GM21737 (cell line): ENCODE measurements at regions not wholly inside any gene's neighbourhood (a gene's known extent, or its start where the extent isn't known, plus 50 kb on each side); places are given as distances from the start of the nearest gene placed in this dataset.
A peak's percentile ranks its signal among the peaks of the same experiment; 100 is the strongest.

ENCODE experiments used
- ATAC-seq: cut with Tn5 transposase; IDR thresholded peaks from one replicate; pipeline ENCODE4 v1.9.1; 2021; ENCODE audit warnings: mild to moderate bottlenecking, moderate library complexity; ENCODE audit not compliant: unreplicated experiment

GRCh38 chr1:209229494-209230061 lies 353.9 kb upstream of the CAMK1G start:
- ATAC-seq: no peak

- no peak for ATAC-seq
These were observed 353.2 kb upstream of the CAMK1G start for GRCh38 chr1:209230314-209230713.

DNA sequence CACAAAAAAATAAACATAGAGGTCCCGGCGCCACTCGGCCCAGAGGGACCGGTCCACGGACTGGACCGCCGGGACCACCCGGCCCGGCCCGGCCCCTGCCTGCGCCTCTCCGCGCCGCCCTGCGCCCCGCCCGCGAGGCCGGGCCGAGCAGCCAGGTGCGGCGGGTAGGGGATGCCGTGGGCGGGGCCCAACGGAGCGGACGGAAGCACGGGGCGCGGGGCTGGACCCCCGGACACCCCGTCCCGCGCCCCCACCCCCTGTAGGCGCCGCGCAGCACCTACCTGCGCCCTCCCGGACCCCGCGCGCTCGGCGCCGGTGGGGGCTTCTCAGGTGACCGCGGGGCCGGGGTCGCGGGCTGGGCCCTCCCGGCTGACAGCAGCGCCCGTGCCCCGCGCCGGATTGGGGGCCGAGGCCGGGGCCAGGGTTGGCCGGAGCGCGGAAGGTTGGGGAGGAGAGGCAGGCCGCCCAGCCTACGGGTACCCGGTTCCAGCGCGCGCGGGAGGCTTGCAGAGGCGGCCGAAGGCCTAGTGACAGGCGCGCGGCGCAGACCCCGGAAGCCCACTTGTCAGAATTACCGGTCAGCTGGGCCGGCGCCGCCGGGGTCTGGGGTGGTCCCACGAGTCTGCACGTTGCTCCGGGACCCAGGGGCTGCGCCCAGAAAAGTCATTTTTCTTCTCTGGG lies 351.9 kb upstream of the CAMK1G start:
- no peak for ATAC-seq

GRCh38 chr1:209232197-209232596 lies 351.3 kb upstream of the CAMK1G start:
- ATAC-seq: no peak

DNA sequence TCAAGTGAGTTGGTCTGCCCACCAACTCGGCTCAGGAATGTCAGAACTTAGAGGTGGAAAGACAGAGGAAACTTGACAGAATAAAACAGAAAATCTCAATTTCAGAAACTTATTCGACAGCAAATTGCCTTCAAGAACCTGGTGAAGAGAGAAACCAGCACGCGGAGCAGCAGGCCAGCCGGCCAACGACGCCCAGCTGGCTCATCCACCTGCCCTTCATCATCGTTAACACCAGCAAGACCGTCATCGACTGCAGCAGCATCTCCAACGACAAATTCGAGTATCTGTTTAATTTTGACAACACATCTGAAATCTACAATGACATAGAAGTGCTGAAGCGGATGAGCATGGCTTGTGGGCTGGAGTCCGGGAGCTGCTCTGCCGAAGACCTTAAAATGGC lies 350.8 kb upstream of the CAMK1G start:
- no peak for ATAC-seq

- ATAC-seq: no peak
These were observed 348.3 kb upstream of the CAMK1G start for GRCh38 chr1:209235166-209235565.

DNA sequence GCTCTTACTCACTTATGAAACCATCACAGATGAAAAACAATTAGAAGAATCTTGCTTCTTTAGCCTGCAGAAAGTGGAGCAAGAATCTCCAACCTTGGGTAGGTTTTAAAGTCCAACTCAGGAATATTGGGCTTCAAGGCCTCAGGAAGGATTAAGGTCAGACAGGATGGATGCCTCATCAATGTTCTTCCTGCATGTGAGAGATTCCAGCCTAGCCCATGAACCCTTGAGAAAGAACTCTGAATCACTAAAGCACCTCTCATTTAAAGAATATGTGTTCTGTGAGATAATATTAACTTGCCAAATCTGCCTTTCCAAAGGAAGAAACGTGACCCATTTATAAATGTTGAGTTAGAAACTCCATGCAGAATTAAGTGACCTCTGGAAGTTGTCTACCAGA lies 345.2 kb upstream of the CAMK1G start:
- no peak for ATAC-seq

- no peak for ATAC-seq
These were observed 343.2 kb upstream of the CAMK1G start for GRCh38 chr1:209240351-209240750.

DNA sequence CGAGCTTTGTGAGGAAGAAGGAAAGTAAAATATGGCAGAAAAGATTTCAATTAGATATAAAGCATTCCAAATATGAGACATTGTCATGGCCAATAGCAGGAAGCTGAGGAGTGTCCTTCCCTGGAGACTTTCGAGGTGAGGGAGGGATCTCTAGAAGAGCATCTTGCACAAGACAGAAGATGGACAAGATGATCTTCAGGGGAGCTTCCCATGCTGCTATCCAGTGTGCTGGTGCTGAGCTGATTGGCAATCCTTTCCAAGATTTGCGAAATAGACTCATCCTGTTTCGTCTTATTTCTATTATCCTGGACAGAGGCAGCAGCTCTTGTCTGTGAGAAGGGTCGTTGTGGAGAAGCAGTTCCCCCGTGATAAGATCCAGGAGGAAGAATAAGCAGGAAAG lies 342.0 kb upstream of the CAMK1G start:
- no peak for ATAC-seq

DNA sequence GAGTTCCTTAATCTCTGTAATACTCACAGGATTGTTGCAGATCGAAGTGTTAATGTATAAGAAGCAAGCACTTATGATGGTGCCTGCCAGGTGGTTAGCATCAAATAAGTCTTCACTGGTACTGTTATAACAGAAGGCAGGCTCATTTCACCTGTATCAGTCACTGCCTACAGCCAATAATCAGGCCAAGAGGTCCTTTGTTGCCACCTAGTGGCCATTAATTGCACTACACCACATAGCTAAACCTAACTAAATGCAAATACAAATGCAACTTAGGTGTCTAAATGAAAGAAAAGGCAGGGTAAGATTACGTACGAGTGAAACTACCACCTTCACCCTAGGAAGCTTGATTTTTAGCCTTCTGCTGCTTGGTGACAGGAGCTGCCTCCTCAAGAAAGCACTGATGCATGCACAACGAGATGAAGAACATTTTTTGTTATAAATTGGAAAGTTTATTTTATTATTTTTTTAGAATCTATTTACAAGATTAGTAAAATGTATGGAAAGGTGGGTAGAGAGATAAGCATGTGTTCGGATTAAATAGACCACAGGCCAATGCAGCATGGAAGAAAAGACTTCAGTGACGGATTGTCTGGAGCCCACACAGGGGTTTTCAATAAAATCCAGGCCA lies 334.8 kb upstream of the CAMK1G start:
- ATAC-seq: peak; percentile 81

DNA sequence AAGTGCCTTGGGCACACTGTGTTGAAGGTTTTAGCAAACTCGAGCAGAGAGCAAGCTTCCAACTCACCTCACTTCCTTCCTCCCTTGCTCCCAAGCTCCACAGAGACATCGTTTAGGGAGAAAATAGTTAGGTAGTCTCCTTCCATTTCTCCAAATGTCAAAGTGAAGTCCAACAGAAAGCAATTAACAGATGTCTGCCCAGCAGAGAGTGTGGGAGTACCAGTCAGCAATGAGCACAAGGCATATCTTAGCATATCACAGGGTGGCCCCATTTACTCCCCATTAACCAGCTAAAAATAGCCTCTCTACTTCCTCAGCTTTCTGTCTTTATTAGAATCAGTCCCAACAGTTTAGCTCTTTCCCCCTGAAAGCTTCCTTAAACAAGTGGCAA lies 334.2 kb upstream of the CAMK1G start:
- ATAC-seq: no peak

DNA sequence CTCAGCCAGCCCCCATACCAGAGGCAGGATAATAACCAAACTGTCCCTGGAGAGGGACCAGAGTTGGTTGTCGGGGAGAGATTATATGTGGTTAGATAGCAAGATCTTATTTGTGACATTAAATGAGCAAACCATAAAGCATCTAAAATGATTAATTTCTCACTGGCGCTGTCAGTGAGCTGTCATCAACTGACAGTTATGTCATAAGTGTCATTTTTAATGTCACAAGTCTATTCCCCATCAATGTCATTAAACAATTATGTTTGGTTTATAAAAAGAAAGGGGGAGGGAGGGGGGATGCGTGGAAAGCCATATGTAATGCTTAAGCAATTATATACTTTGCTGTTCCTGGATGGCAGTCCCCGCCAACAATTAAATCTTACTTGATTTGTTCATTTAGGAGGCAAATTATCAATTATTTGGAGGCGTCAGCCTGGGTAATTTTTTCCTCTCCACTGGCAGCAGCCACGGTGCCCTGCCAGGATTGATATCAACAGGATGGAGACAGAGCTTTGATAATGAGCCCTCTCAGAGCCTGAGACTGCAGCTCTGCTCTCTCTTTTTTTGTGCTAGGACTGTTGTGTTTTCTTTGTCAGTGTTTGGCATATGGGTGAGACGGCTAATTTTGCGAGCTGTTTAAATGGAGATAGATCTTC lies 333.6 kb upstream of the CAMK1G start:
- no peak for ATAC-seq

DNA sequence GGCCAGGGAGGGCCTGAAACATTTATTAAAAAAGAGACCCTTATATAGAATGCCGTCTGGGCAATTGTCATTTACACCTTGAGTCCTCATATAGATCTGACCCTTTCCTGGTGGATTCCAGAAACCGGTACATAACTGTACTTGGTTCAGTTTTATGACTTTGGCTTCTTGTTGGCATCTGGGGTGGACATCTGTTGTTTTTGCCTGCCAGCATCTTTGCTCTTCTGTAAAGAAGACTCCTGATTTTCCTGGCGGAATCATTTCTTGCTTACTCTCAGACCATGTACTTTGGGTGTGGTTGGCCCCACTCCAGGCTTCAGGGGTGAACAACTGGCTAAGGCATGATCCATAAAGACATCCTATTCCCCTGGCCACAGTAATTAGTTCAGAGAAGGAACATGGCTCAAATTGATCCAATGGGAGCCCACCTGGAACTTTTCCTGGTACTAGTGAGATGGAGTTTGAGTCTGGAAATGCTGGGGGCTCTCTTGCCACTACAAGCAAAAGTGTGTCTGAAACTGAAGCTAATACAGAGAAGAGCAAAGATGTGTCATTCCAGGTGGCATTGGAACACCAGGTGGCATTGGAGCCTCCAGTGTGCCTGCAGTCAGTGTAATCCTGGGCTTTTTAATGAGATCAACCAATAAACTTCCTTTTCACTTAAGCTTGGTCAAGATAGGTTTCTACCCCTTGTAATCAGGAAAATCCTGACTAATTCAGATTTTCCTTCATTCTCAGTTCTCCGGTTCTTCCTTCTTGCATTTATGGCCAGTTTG lies 332.5 kb upstream of the CAMK1G start:
- no peak for ATAC-seq

GRCh38 chr1:209256766-209257350 lies 326.7 kb upstream of the CAMK1G start:
- no peak for ATAC-seq

DNA sequence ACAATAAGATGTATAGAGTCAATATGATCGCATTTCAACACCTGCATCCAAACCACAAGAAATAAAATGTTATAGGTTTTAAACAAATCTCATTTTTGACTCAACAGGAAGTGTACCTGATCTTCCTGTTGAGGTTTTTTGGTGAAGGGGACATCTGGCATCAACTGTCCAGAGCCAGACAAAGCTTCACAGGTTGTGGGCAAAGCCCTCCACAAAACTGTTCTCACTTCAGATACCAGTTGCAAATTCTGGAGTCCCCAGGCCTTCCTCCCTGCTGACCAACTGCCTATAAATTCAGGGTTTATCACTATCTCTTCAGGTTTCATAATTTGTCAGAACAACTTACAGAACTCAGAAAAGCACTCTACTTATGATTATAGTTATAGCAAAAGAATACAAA lies 326.1 kb upstream of the CAMK1G start:
- no peak for ATAC-seq

DNA sequence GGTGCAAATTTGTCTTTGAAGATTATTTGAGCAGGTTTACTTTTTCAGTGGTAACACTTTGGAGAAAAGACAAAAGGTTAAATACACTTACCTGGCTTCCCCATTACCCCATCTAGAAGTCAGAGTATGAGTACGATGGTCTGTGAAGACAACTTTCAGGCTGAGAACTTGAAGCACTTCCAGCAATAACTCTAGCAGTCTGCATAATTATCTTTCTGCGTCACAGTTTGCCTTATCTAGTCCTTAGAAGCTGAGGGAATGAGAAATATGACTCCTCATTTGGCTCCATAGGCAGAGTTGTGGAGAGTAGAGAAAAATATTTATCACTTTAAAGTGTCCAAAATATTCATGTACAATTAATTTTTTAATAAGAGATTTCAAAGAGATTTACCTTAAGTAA lies 323.4 kb upstream of the CAMK1G start:
- no peak for ATAC-seq

GRCh38 chr1:209262631-209263030 lies 320.9 kb upstream of the CAMK1G start:
- ATAC-seq: no peak

DNA sequence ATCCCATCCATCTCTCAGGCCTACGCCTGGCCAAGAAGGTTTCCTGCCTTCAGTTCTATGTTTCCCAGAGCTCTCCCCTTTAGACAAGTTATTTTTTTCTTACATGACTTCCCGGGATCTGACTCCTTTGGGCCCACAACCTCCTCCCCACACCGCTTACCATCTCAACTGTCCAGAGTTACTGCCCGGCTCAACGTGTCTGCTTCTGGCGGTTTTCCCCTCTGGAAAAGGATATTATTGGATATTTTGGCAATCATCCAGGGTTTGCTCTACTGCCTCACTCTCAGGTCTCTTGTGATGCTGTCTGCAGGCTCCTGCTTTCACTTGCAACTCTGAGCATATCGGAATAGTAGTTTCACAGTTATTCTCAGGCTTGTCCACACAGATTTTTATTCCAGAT lies 318.2 kb upstream of the CAMK1G start:
- no peak for ATAC-seq

DNA sequence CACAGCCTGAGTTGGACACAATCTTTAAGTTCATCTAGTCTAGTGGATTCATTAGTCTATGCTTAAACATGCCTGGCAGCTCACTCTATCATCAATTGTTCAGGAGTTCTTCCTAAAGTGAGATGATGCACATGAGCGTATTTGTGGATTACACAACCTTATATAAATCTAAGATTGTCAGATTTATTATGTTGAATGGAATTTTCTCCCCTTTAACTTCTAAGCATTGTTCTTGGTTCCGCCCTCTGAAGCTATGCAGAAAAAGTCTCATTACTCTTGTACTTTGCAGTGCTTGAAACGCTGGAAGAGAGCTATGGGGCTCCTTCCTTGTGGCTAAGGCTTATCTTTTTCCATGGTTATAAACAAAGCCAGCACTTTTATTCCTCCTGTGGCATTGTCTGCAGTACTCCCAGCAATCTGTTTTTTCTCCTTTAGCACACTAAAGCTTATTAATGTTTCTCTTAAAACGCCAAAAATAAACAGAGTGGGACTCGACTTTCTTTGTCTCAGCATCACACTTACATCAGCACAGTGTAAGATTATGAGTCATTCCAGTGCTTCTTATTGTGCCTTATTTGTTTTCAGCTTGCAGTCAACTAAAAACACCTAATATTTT lies 316.8 kb upstream of the CAMK1G start:
- no peak for ATAC-seq

DNA sequence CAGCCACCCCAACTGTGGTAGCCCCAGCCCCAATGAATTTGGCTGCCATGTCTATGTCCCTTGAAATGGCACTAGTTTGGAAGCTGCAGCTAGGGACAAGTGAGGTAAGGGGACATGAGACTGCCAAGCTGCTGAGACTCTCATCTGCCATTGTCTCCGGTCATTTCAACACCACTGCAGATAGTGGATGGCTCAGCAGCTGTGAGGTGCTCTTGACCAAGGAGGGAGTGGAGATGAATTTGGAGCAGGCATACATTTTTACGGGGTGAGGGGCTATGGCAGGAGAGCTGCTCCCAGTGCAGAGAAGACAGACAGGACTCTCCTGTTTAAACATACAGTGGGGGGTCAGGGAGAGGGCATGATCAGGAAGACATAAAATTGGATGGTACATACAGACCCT lies 315.5 kb upstream of the CAMK1G start:
- no peak for ATAC-seq

- no peak for ATAC-seq
These were observed 315.0 kb upstream of the CAMK1G start for GRCh38 chr1:209268479-209268878.
